ENCODE measurements at regions not wholly inside any gene's neighbourhood (a gene's known extent, or its start where the extent isn't known, plus 50 kb on each side); places are given as distances from the start of the nearest gene placed in this dataset.

DNA sequence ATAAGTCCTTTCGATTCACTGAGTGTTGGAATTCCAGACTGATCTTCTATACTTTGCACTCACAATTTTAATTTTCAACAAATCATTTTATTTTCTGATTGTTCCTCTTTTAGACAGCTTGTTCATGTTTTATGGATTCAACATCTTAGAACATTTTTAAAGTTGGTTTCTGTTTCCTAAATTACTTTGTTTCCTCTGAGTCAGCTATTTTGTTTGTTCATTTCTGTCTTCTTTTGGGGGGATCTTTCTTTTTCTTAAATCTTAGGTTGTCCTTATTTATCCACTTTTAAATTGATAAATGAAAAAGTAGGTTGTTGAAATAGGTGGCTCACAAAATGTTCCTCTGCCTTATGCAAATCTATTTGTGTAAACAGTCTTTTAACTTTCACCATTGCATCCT, 160.0 kb downstream of the GALC start:
- no peak overlapping the region for H2AFZ ChIP-seq (ENCODE audit: low read depth, low read length)
- Mint-ChIP-seq H3K27ac (ENCODE audit: unreplicated experiment) (no peak overlapping the region), H3K36me3 (ENCODE audit: low read depth, unreplicated experiment) (no peaks in the 10 kb centered on the region), H3K27me3 (ENCODE audit: low read depth, unreplicated experiment) (no peaks in the 10 kb centered on the region), H3K4me3 (ENCODE audit: unreplicated experiment) (no peak overlapping the region), H3K9me3 (ENCODE audit: unreplicated experiment) (peaks cover 3% of the 10 kb centered on the region), H3K4me1 (ENCODE audit: low read depth, unreplicated experiment) (no peaks in the 10 kb centered on the region)
- no peak overlapping the region for H3K4me2 ChIP-seq (ENCODE audit: low read length)
- H3K27ac ChIP-seq (ENCODE audit: low read depth, low read length): no peak overlapping the region
- no peak overlapping the region for H3K4me3 ChIP-seq (ENCODE audit: insufficient read depth, low read depth, low read length)
- H3K27me3 ChIP-seq (ENCODE audit: insufficient read depth, low read length): no peaks in the 10 kb centered on the region
- no peaks in the 10 kb centered on the region for H3K4me1 ChIP-seq (ENCODE audit: insufficient read depth, low read length)
- FAIRE-seq: no peak
- TF ChIP-seq EZH2 (IDR thresholded peaks at IDR 0.05; ENCODE audit: insufficient read depth, low read length) (no peak), CTCF (IDR thresholded peaks at IDR 0.05; ENCODE audit: insufficient read depth, low read depth, low read length) (no peak)
- H3K9me3 ChIP-seq (ENCODE audit: insufficient read depth, low read depth, low read length): no peaks in the 10 kb centered on the region
- H3K36me3 ChIP-seq (ENCODE audit: insufficient read depth, low read length): no peaks in the 10 kb centered on the region
- DNase-seq (ENCODE audit: low read depth): no peak
- H3K9ac ChIP-seq (ENCODE audit: low read length): no peak overlapping the region
- no peaks in the 10 kb centered on the region for H3K79me2 ChIP-seq (ENCODE audit: insufficient read depth, low read length)
- no peaks in the 10 kb centered on the region for H4K20me1 ChIP-seq (ENCODE audit: insufficient read depth, low read length)

DNA sequence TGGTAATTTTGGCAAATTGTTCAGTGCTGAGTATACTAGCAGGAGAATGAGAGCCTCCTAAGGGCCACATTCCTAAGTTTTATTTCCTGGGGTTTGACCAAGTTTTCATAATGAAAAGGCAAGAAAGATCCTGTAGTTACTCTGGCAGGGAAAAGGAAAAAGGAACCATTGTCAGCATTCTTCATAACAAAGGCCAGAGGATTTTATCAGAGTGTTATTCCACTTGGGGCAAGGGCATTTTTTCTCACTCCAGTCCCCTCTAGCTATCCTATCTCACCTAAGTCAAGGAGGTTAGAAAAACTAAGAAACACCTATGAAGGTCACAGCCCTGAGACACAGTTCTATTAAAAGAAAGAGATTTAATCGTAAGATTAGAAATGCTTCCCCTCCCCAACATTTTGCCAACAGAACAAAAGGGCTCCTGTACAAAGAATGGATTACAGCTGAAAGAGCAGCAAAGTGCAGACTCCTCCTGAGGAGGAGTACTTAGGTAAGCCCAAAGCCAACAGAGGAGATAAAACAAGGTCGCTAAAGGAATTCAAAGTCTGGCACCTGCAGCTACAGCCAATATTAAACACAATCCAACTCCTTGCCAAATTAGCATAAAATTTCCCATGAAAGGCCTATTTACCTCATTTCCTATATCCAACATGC, 162.4 kb downstream of the GALC start:
- H3K27me3 Mint-ChIP-seq (ENCODE audit: low read depth, unreplicated experiment): no peaks in the 10 kb centered on the region
- no peak overlapping the region for H3K27ac ChIP-seq (ENCODE audit: low read depth, low read length)
- H3K9me3 Mint-ChIP-seq (ENCODE audit: unreplicated experiment): peaks cover 3% of the 10 kb centered on the region
- no peak for DNase-seq (ENCODE audit: low read depth)
- H3K4me3 Mint-ChIP-seq (ENCODE audit: unreplicated experiment): no peak overlapping the region
- no peaks in the 10 kb centered on the region for H3K4me1 Mint-ChIP-seq (ENCODE audit: low read depth, unreplicated experiment)
- H4K20me1 ChIP-seq (ENCODE audit: insufficient read depth, low read length): no peaks in the 10 kb centered on the region
- no peaks in the 10 kb centered on the region for H3K9me3 ChIP-seq (ENCODE audit: insufficient read depth, low read depth, low read length)
- TF ChIP-seq EZH2 (IDR thresholded peaks at IDR 0.05; ENCODE audit: insufficient read depth, low read length): no peak
- TF ChIP-seq CTCF (IDR thresholded peaks at IDR 0.05; ENCODE audit: insufficient read depth, low read depth, low read length): no peak
- no peak for FAIRE-seq
- H3K36me3 Mint-ChIP-seq (ENCODE audit: low read depth, unreplicated experiment): no peaks in the 10 kb centered on the region
- no peaks in the 10 kb centered on the region for H3K4me1 ChIP-seq (ENCODE audit: insufficient read depth, low read length)
- no peaks in the 10 kb centered on the region for H3K27me3 ChIP-seq (ENCODE audit: insufficient read depth, low read length)
- no peak overlapping the region for H3K4me3 ChIP-seq (ENCODE audit: insufficient read depth, low read depth, low read length)
- no peaks in the 10 kb centered on the region for H3K79me2 ChIP-seq (ENCODE audit: insufficient read depth, low read length)
- no peak overlapping the region for H3K9ac ChIP-seq (ENCODE audit: low read length)
- H3K27ac Mint-ChIP-seq (ENCODE audit: unreplicated experiment): no peak overlapping the region
- H3K4me2 ChIP-seq (ENCODE audit: low read length): no peak overlapping the region
- H2AFZ ChIP-seq (ENCODE audit: low read depth, low read length): no peak overlapping the region
- H3K36me3 ChIP-seq (ENCODE audit: insufficient read depth, low read length): no peaks in the 10 kb centered on the region

DNA sequence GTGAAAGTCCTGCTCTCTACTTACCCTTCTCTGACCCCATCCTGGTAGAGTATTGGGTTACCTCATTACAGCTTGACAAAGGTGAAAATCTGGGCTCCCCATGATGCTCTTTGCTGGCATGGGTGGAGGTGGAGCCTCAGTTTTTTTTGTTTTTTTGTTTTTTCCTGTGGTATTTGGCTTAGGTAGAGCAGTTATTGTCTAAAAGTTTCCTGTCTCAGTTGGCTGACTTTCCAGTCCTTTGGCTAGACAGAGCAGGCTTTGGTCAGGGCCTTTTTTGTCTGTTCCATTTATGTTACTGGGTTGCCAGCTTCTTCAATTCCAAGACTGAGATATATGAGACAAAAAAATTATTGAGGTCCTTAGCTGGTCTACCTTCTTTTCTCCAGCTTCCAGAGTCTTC, 163.4 kb downstream of the GALC start:
- no peak for TF ChIP-seq CTCF (IDR thresholded peaks at IDR 0.05; ENCODE audit: insufficient read depth, low read depth, low read length)
- H3K4me2 ChIP-seq (ENCODE audit: low read length): no peak overlapping the region
- Mint-ChIP-seq H3K9me3 (ENCODE audit: unreplicated experiment) (peaks cover 3% of the 10 kb centered on the region), H3K36me3 (ENCODE audit: low read depth, unreplicated experiment) (no peaks in the 10 kb centered on the region), H3K4me3 (ENCODE audit: unreplicated experiment) (no peak overlapping the region), H3K4me1 (ENCODE audit: low read depth, unreplicated experiment) (no peaks in the 10 kb centered on the region), H3K27me3 (ENCODE audit: low read depth, unreplicated experiment) (no peaks in the 10 kb centered on the region), H3K27ac (ENCODE audit: unreplicated experiment) (no peak overlapping the region)
- no peaks in the 10 kb centered on the region for H3K79me2 ChIP-seq (ENCODE audit: insufficient read depth, low read length)
- H3K4me1 ChIP-seq (ENCODE audit: insufficient read depth, low read length): no peaks in the 10 kb centered on the region
- FAIRE-seq: no peak
- no peak overlapping the region for H3K9ac ChIP-seq (ENCODE audit: low read length)
- no peak overlapping the region for H2AFZ ChIP-seq (ENCODE audit: low read depth, low read length)
- no peaks in the 10 kb centered on the region for H3K27me3 ChIP-seq (ENCODE audit: insufficient read depth, low read length)
- no peaks in the 10 kb centered on the region for H4K20me1 ChIP-seq (ENCODE audit: insufficient read depth, low read length)
- no peaks in the 10 kb centered on the region for H3K9me3 ChIP-seq (ENCODE audit: insufficient read depth, low read depth, low read length)
- H3K27ac ChIP-seq (ENCODE audit: low read depth, low read length): no peak overlapping the region
- H3K36me3 ChIP-seq (ENCODE audit: insufficient read depth, low read length): no peaks in the 10 kb centered on the region
- no peak overlapping the region for H3K4me3 ChIP-seq (ENCODE audit: insufficient read depth, low read depth, low read length)
- DNase-seq (ENCODE audit: low read depth): no peak
